ENCODE measurements at regions not wholly inside any gene's neighbourhood (a gene's known extent, or its start where the extent isn't known, plus 50 kb on each side); places are given as distances from the start of the nearest gene placed in this dataset.

GRCh38 chr4:183392377-183392776, 52.1 kb upstream of the CDKN2AIP start:
- Histone ChIP-seq H3K4me2 (replicated peaks; ENCODE audit: extremely low read depth, low read length, poor library complexity, severe bottlenecking) (peak overlapping the region; percentile 59), H3K9ac (ENCODE audit: insufficient read depth, low read length, poor library complexity, severe bottlenecking) (no peak overlapping the region), H4K20me1 (ENCODE audit: insufficient read depth, low read length) (no peaks in the 10 kb centered on the region), H3K79me2 (ENCODE audit: insufficient read depth, low read length) (no peaks in the 10 kb centered on the region), H3K36me3 (replicated peaks in 1 of 2; ENCODE audit: control insufficient read depth in 1 of 2, insufficient read depth in 2 of 2, low read length in 2 of 2) (no peaks in the 10 kb centered on the region), H2AFZ (ENCODE audit: insufficient read depth, low read depth, low read length, poor library complexity, severe bottlenecking) (no peak overlapping the region), H3K9me3 (replicated peaks in 1 of 2; ENCODE audit: control insufficient read depth in 1 of 2, insufficient read depth in 1 of 2, low read length in 2 of 2) (no peaks in the 10 kb centered on the region), H3K4me3 (replicated peaks in 1 of 3; ENCODE audit: low read depth in 2 of 3, low read length in 3 of 3) (peak overlapping the region in 1 of 3 experiments; percentile 45), H3K27me3 (ENCODE audit: control insufficient read depth in 2 of 2, insufficient read depth in 2 of 2, low read length in 2 of 2) (no peaks in the 10 kb centered on the region), H3K4me1 (ENCODE audit: control insufficient read depth in 1 of 2, insufficient read depth in 2 of 2, low read length in 2 of 2) (peaks cover 40 to 54% of the 10 kb centered on the region in 2 donors), H3K27ac (ENCODE audit: low read depth in 1 of 2, low read length in 2 of 2) (no peak overlapping the region)
- WGBS (ENCODE audit: insufficient coverage), result no CpG with 5 or more reads among the region's 3 CpGs
- TF ChIP-seq CTCF (IDR thresholded peaks at IDR 0.05), result no peak
- peak; percentile 65 to 85 (median 77) for DNase-seq
- peaks cover 0 to 5% (median 3%) of the 10 kb centered on the region in 3 donors for H3K27me3 Mint-ChIP-seq (ENCODE audit: low read depth in 3 of 3)
- intact Hi-C loops (cut with micrococcal nuclease), result no loop called here
- H3K4me3 Mint-ChIP-seq, result no peak overlapping the region
- peaks cover 49% of the 10 kb centered on the region for H3K4me1 Mint-ChIP-seq
- H3K36me3 Mint-ChIP-seq, result no peaks in the 10 kb centered on the region
- no peaks in the 10 kb centered on the region for H3K9me3 Mint-ChIP-seq
- peak overlapping the region in 5 of 7 donors; percentile 21 to 79 (median 46) for H3K27ac Mint-ChIP-seq

GRCh38 chr4:183393446-183393845, 51.0 kb upstream of the CDKN2AIP start:
- Histone ChIP-seq H3K4me3 (replicated peaks in 1 of 3; ENCODE audit: low read depth in 2 of 3, low read length in 3 of 3) (no peak overlapping the region), H3K9ac (ENCODE audit: insufficient read depth, low read length, poor library complexity, severe bottlenecking) (no peak overlapping the region), H4K20me1 (ENCODE audit: insufficient read depth, low read length) (no peaks in the 10 kb centered on the region), H3K4me2 (replicated peaks; ENCODE audit: extremely low read depth, low read length, poor library complexity, severe bottlenecking) (no peak overlapping the region), H2AFZ (ENCODE audit: insufficient read depth, low read depth, low read length, poor library complexity, severe bottlenecking) (no peak overlapping the region), H3K27me3 (ENCODE audit: control insufficient read depth in 2 of 2, insufficient read depth in 2 of 2, low read length in 2 of 2) (no peaks in the 10 kb centered on the region), H3K36me3 (replicated peaks in 1 of 2; ENCODE audit: control insufficient read depth in 1 of 2, insufficient read depth in 2 of 2, low read length in 2 of 2) (no peaks in the 10 kb centered on the region), H3K79me2 (ENCODE audit: insufficient read depth, low read length) (no peaks in the 10 kb centered on the region), H3K9me3 (replicated peaks in 1 of 2; ENCODE audit: control insufficient read depth in 1 of 2, insufficient read depth in 1 of 2, low read length in 2 of 2) (no peaks in the 10 kb centered on the region), H3K27ac (ENCODE audit: low read depth in 1 of 2, low read length in 2 of 2) (no peak overlapping the region), H3K4me1 (ENCODE audit: control insufficient read depth in 1 of 2, insufficient read depth in 2 of 2, low read length in 2 of 2) (peaks cover 51 to 65% of the 10 kb centered on the region in 2 donors)
- no peak for DNase-seq
- Mint-ChIP-seq H3K9me3 (no peaks in the 10 kb centered on the region), H3K4me1 (peaks cover 59% of the 10 kb centered on the region), H3K27ac (peak overlapping the region in 2 of 7 donors; percentile 30 to 43), H3K36me3 (no peaks in the 10 kb centered on the region), H3K27me3 (ENCODE audit: low read depth in 3 of 3) (peaks cover 0 to 5% (median 3%) of the 10 kb centered on the region in 3 donors), H3K4me3 (no peak overlapping the region)
- TF ChIP-seq CTCF (IDR thresholded peaks at IDR 0.05), result no peak
- 98% methylated on average over 5 of the region's 5 CpGs for WGBS (ENCODE audit: insufficient coverage)
- intact Hi-C loops (cut with micrococcal nuclease), result no loop called here

Data from CD14-positive monocyte (primary cell).